Activated T-helper 2 cell treated with anti-CD3 and anti-CD28 coated beads, Interferon-gamma antibody, Interleukin-2, Interleukin-4, amounts not matched to agents 10 μg/mL and 5 μg/mL and 100 μg/mL, durations not matched to agents 14 hours and 24 hours and 36 hours (primary cell): ENCODE measurements at regions not wholly inside any gene's neighbourhood (a gene's known extent, or its start where the extent isn't known, plus 50 kb on each side); places are given as distances from the start of the nearest gene placed in this dataset.

Source experiments
- DNase-seq: peaks from one replicate; pipeline ENCODE4 v3.0.0; 2021; ENCODE audit warnings: low spot score
- H3K27ac Mint-ChIP-seq: one replicate; pipeline ENCODE4 v1.8.0; 2021; ENCODE audit warnings: mixed read lengths
- H3K27me3 Mint-ChIP-seq: one replicate; pipeline ENCODE4 v1.8.0; 2021; ENCODE audit warnings: low read depth, mixed read lengths
- H3K36me3 Mint-ChIP-seq: one replicate; pipeline ENCODE4 v1.8.0; 2021; ENCODE audit warnings: low read depth, mixed read lengths
- H3K4me1 Mint-ChIP-seq: one replicate; pipeline ENCODE4 v1.8.0; 2021; ENCODE audit warnings: low read depth, mixed read lengths
- H3K4me3 Mint-ChIP-seq: one replicate; pipeline ENCODE4 v1.8.0; 2021; ENCODE audit warnings: low read depth, mild to moderate bottlenecking, moderate library complexity, mixed read lengths
- H3K9me3 Mint-ChIP-seq: one replicate; pipeline ENCODE4 v1.8.0; 2021; ENCODE audit warnings: mixed read lengths
- intact Hi-C: fragments of 100-400 bp; cut with micrococcal nuclease; formaldehyde crosslinking; loops from one replicate; pipeline ENCODE4 v1.15.1; 2023

DNA sequence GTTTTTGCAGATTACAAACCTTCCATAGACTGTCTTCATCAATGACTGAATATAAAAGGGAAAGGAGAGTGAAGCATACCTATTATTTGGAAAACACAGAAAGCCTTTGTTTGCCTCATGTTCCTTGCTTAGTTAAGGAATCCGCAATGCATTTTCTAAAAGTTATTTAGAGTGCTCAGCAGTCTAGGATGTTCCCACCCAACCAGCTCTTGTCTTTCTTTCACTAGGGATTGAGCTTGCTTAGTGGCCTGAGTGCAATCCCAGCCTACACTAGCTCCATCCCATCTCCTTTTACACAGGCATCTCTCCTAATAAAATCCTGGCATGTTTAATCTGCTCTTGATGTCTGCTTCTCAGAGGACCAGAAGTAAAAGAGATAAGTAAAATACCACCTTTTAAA, 850.5 kb upstream of the GJE1 start:
- Mint-ChIP-seq H3K27me3 (no peaks in the 10 kb centered on the region), H3K36me3 (no peaks in the 10 kb centered on the region), H3K9me3 (no peaks in the 10 kb centered on the region), H3K4me3 (no peak overlapping the region), H3K27ac (no peak overlapping the region), H3K4me1 (no peaks in the 10 kb centered on the region)
- intact Hi-C loops, result no loop called here
- DNase-seq, result no peak

DNA sequence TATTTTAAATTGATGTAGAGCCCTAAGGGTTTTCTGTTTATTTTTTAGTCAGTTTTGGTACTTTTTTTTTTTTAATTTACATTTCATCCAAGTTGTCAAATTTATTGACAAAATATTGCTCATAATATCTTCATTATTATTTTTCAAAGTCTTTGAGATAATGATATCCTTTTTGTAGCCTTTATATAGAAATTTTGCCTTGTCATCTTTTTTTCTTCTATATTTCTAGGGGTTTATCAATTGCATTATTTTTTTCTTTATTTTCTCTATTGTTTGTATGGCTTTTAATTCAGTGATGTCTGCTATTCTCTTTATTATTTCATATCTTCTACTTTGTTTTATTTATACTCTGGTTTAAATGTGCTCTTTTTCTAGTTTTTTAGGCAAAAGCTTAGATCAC, 863.0 kb upstream of the GJE1 start:
- Mint-ChIP-seq H3K9me3 (no peaks in the 10 kb centered on the region), H3K27me3 (no peaks in the 10 kb centered on the region), H3K36me3 (no peaks in the 10 kb centered on the region), H3K27ac (no peak overlapping the region), H3K4me1 (no peaks in the 10 kb centered on the region), H3K4me3 (no peak overlapping the region)
- no peak for DNase-seq
- intact Hi-C loops, result no loop called here

DNA sequence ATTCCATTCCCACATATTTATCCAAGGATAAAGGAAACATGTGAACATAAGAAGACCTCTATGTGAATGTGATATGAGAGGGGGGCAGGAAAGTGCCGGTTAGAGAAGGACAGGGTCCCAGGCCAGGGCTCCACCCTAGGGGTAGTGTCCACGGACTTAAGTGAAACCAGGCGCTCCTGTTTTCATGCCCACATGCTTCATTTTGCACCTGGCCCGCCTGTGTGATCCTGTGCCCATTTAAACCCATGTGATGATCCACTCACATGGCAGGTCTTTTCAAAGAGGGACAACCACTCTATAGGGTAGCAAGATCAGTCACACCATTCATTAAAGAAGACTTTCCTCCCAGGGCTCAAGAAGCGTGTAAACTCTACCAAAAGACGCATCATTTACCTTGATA, 865.3 kb upstream of the GJE1 start:
- DNase-seq, result no peak
- intact Hi-C loops, result no loop called here
- Mint-ChIP-seq H3K9me3 (no peaks in the 10 kb centered on the region), H3K27ac (no peak overlapping the region), H3K4me3 (no peak overlapping the region), H3K4me1 (no peaks in the 10 kb centered on the region), H3K36me3 (no peaks in the 10 kb centered on the region), H3K27me3 (no peaks in the 10 kb centered on the region)

DNA sequence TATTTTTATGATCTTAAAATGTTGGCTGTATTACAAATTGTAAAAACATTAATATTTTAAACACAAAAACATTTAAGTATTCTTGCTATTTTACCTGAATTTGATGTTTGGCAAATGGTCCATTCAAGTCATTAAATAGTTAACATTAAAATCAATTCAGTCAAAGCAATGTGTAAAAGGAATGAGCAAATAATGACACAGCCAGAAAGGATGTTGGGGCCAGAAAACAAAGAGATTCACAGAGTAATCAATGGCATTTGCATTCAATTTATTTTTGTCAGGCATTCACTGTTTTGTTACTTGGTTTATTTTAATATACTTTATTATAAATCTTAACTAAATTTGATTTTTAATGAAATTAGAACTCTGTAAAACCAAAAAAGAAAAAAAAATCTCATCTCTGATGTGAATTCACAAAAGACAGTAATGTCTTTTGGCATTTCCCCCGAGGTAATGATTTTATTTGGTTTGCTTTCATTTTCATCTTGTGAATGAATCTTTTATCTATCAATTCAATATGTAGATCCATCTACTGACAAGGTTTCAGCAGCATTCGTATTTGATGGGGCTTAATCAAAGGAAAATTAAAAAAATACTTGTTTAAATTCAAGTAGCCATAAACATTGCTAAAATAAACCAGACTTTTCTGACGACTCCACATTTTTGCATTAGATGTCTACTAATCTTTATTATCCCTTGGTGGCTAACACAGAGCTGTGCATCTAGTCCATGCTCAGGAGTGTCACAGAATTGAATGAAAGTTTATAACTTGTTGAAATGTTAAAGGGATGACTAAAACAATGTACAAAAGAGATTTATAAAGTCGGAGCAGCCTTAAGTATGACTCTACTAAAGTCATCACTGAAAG, 866.7 kb upstream of the GJE1 start:
- intact Hi-C loops, result no loop called here
- no peak for DNase-seq
- Mint-ChIP-seq H3K4me3 (no peak overlapping the region), H3K4me1 (no peaks in the 10 kb centered on the region), H3K27me3 (no peaks in the 10 kb centered on the region), H3K36me3 (no peaks in the 10 kb centered on the region), H3K27ac (no peak overlapping the region), H3K9me3 (no peaks in the 10 kb centered on the region)

DNA sequence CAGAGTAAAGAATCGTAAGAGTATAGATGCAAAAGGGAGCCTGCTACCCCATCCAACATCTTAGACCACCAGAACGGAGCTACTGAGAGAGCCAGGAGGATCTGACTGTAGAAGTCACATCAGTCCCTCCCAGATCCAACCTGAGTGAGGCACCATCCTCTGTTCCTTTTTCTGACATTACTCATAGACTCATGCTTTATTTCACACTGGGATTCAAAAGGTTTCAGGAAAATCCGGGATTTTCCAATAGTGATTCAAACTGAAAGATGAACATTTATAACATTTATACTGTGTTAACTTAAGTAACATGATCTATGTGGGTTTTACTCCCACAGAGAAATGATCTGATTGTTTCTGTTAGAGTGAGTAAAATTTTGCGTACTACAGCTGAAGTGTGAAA, 868.6 kb upstream of the GJE1 start:
- no peaks in the 10 kb centered on the region for H3K36me3 Mint-ChIP-seq

DNA sequence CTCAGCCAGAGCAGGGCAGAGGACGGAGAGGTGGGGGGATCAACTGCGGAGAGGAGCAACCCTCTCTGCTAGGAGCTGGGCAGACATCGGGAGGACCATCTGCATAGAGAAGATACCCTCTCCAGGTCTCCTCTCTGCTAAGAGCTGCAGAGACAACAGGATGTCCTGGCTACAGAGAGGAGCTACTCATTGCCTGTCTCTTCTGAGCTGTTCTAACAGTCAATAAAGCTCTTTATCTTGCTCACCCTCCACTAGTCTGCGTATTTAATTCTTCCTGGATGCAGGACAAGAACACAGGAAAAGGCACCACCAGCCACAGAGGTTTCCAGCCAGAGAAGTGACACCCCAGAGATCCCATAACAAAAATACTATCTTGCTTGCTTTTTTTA, 871.1 kb upstream of the GJE1 start:
- no peak for DNase-seq
- Mint-ChIP-seq H3K9me3 (no peaks in the 10 kb centered on the region), H3K4me3 (no peak overlapping the region), H3K4me1 (no peaks in the 10 kb centered on the region), H3K27me3 (no peaks in the 10 kb centered on the region), H3K27ac (no peak overlapping the region), H3K36me3 (no peaks in the 10 kb centered on the region)
- intact Hi-C loops, result no loop called here

More for the DNA sequence above, 868.6 kb upstream of the GJE1 start:
- Mint-ChIP-seq H3K4me3 (no peak overlapping the region), H3K4me1 (no peaks in the 10 kb centered on the region), H3K9me3 (no peaks in the 10 kb centered on the region), H3K27me3 (no peaks in the 10 kb centered on the region), H3K27ac (no peak overlapping the region)
- intact Hi-C loops, result no loop called here
- DNase-seq, result no peak

DNA sequence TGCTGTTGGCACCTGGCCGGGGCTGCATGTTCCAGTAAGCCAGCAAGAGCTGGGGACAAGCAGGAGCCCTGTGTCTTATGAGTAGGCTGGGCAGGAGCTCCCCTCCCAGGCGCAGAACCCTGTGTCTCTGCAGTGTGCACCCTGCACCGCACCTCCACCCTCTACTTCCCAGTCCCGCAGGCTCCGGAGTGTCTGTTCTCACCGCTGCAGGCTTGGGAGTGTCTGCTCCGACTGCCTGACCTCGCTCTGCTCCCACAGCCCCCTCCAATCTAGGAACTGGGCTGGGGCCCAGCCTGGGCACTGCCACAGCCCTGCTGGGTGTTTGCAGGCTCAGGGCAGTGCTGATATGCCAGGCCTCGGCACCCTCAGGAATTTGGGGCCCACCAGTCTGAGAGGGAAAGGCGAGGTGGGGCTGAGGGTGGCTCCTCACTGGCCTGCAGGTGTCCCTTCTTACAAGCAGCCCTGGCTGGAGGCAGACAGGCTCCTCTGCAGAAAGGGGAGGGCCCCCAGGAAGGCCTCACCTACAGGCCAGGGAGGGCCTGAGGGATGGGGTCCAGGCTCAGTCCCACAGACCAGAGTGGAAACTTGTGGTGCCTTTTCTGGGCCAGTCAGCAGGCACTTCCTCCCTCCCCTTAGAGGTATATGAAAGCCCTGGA, 871.6 kb upstream of the GJE1 start:
- no peak for DNase-seq
- Mint-ChIP-seq H3K27ac (no peak overlapping the region), H3K4me1 (no peaks in the 10 kb centered on the region), H3K36me3 (no peaks in the 10 kb centered on the region), H3K4me3 (no peak overlapping the region), H3K9me3 (no peaks in the 10 kb centered on the region), H3K27me3 (no peaks in the 10 kb centered on the region)
- intact Hi-C loops, result no loop called here

DNA sequence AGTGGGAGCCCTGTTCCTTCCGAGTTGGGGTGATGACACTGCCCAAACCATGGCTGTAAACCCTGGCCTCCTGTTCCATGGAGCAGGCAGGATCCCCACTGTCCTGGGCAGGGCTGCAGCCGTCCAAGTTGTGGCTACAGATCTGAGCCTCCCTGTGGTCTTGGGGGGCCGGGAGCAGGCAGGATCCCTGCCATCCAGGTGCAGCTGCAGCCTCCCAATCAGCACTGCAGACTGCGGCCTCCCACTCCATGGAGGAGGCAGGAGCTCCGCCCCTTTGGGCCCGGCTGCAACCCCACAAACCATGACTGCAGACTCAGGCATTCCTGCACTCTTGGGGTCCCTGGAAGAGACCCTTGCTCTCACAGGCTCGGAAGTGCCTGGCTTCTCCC, 872.1 kb upstream of the GJE1 start:
- no peaks in the 10 kb centered on the region for H3K4me1 Mint-ChIP-seq
- no peaks in the 10 kb centered on the region for H3K9me3 Mint-ChIP-seq
- H3K4me3 Mint-ChIP-seq, result no peak overlapping the region
- no peaks in the 10 kb centered on the region for H3K36me3 Mint-ChIP-seq
- intact Hi-C loops, result no loop called here
- no peak overlapping the region for H3K27ac Mint-ChIP-seq
- H3K27me3 Mint-ChIP-seq, result no peaks in the 10 kb centered on the region
- DNase-seq, result no peak

DNA sequence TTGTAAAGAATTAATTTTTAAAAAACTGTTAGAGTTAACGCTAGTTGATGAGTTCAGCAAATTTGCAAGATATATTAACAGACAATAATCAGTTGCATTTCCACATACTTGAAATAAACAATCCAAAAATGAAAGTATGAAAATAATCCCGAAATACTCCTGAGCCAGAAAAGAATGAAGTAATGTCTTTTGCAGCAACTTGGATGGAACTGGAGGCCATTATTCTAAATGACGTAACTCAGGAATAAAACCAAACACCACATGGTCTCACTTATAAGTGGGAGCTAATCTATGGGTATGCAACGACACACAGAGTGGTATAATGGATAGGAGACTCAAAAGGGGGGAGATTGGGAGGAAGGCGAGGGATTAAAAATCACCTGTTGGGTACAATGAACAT, 872.9 kb upstream of the GJE1 start:
- Mint-ChIP-seq H3K4me3 (no peak overlapping the region), H3K27me3 (no peaks in the 10 kb centered on the region), H3K36me3 (no peaks in the 10 kb centered on the region), H3K9me3 (no peaks in the 10 kb centered on the region), H3K4me1 (no peaks in the 10 kb centered on the region), H3K27ac (no peak overlapping the region)
- no peak for DNase-seq
- intact Hi-C loops, result no loop called here

DNA sequence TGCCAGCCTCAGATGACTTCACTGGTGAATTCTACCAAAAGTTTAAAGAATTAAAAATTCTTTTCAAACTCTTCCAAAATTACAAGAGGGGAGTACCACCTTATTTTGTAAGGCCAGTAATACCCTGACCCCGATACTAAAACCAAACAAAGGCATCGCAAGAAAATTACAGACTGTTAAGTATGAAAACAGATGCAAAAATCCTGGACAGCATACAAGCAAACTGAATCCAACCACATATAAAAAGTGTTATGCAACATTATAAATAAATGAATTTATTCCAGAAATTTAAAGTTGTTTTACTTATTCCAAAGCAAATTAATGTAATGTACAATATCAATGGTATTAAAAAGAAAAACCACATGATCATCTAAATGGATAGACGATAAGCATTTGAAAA, 873.6 kb upstream of the GJE1 start:
- DNase-seq, result no peak
- no peaks in the 10 kb centered on the region for H3K4me1 Mint-ChIP-seq
- no peak overlapping the region for H3K27ac Mint-ChIP-seq
- H3K4me3 Mint-ChIP-seq, result no peak overlapping the region
- H3K27me3 Mint-ChIP-seq, result no peaks in the 10 kb centered on the region
- no peaks in the 10 kb centered on the region for H3K9me3 Mint-ChIP-seq
- intact Hi-C loops, result no loop called here
- H3K36me3 Mint-ChIP-seq, result no peaks in the 10 kb centered on the region

DNA sequence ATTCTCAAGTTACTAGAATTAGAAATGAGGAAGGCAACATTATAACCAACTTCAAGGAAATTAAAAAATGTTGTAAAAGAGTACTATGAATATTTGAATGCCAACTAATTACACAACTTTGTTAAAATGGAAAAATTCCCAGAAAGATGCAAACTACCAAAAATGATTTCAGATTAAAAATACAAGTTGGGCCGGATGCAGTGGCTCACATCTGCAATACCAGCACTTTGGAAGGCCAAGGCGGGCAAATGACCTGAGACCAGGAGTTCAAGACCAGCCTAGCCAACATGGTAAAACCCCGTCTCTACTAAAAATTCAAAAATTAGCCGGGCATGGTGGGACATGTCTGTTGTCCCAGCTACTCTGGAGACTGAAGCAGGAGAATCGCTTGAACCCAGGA, 874.2 kb upstream of the GJE1 start:
- Mint-ChIP-seq H3K4me3 (no peak overlapping the region), H3K27me3 (no peaks in the 10 kb centered on the region), H3K27ac (no peak overlapping the region), H3K36me3 (no peaks in the 10 kb centered on the region), H3K9me3 (no peaks in the 10 kb centered on the region), H3K4me1 (no peaks in the 10 kb centered on the region)
- intact Hi-C loops, result no loop called here
- no peak for DNase-seq

DNA sequence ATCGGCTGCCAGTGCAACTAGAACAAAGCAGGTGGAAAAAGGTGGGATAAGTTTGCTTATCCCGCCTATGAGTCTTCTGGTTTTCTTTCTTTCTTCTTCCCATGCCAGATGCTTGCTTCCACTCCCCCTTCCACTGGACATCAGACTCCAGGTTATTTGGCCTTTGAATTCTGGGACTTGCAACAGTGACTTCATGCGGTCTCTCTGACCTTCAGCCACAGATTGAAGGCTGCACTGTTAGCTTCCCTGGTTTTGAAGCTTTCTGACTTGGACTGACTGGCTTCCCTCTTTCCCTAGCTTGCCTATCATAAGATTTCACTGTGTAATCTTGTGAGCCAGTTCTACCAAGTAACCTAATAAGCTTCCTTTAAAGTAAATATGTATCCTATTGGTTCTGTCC, 878.4 kb upstream of the GJE1 start:
- no peak for DNase-seq
- intact Hi-C loops, result no loop called here
- H3K4me1 Mint-ChIP-seq, result peaks cover 3% of the 10 kb centered on the region
- H3K9me3 Mint-ChIP-seq, result no peaks in the 10 kb centered on the region
- no peak overlapping the region for H3K4me3 Mint-ChIP-seq
- H3K27ac Mint-ChIP-seq, result no peak overlapping the region
- no peaks in the 10 kb centered on the region for H3K36me3 Mint-ChIP-seq
- H3K27me3 Mint-ChIP-seq, result no peaks in the 10 kb centered on the region

DNA sequence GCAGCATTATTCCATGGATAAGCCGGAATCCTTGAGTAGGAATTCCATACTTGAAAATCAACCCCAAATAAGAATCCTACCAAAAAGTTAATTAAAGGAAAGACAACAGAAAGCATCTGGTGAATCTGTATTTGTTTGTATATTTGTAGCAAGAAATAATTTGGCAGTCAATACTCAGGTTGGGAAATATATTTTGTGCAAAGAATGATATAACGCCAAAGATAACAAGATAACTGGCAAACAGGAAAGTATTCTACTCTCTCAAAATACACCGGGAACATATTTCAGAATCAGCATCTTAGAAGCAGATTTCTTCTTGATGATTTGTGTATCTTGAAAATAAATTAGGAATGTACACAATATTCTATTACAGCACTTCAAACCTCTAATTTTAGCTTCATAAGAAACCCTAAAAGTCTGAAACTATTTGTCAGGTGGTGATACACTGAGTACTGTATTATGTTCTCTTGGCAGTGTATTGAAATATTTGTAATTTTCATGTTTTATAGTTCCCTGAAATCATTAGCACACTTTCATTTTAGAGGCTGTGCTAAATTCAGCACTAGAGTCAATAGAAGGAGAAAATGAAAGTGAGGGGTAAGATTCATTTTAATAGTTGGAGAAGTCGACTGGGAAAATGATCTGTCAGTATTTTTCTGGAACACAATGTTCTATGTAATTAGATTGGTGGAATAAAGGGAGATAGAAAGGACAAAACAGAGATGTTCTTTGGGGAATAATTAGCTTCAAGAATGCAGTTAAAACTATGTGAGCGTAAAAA, 879.7 kb upstream of the GJE1 start:
- Mint-ChIP-seq H3K9me3 (no peaks in the 10 kb centered on the region), H3K4me1 (peaks cover 3% of the 10 kb centered on the region), H3K36me3 (no peaks in the 10 kb centered on the region), H3K27me3 (no peaks in the 10 kb centered on the region), H3K27ac (no peak overlapping the region), H3K4me3 (no peak overlapping the region)
- DNase-seq, result no peak
- intact Hi-C loops, result no loop called here
